Thoracic aorta (tissue), 2 donors: ENCODE measurements at regions not wholly inside any gene's neighbourhood (a gene's known extent, or its start where the extent isn't known, plus 50 kb on each side); places are given as distances from the start of the nearest gene placed in this dataset.

Source experiments
- ATAC-seq: fragments of 150-250 bp; one replicate; pipeline ENCODE4 v1.8.0; 2017; ENCODE audit warnings: low read depth; ENCODE audit not compliant: insufficient number of reproducible peaks, low FRiP score
- DNase-seq: peaks from one replicate; pipeline ENCODE4 v3.0.0-alpha.2; 2020; ENCODE audit warnings: low spot score
- H3K27ac ChIP-seq, 2 donors: fragments of 200-600 bp; sonication (generic); 1 replicate in 1 of 2; 2 replicates in 1 of 2; pipeline ENCODE4 v1.5.1; 2016; ENCODE audit warnings: mild to moderate bottlenecking in 2 of 2, moderate library complexity in 2 of 2
- H3K27me3 ChIP-seq: fragments of 200-600 bp; sonication (generic); replicated peaks from 2 replicates; pipeline ENCODE4 v1.6.0; 2016; ENCODE audit warnings: mild to moderate bottlenecking; ENCODE audit not compliant: insufficient read depth
- H3K36me3 ChIP-seq: fragments of 200-600 bp; sonication (generic); one replicate; pipeline ENCODE4 v1.5.1; 2016
- H3K4me1 ChIP-seq, 2 donors: fragments of 200-600 bp; sonication (generic); 1 replicate in 1 of 2; 2 replicates in 1 of 2; pipeline versions ENCODE4 v1.5.1 to v1.6.0; 2016; ENCODE audit warnings: low read depth in 2 of 2, mild to moderate bottlenecking in 1 of 2; ENCODE audit not compliant: control insufficient read depth in 1 of 2
- H3K4me3 ChIP-seq: fragments of 200-600 bp; sonication (generic); 2 replicates; pipeline ENCODE4 v1.5.1; 2016; ENCODE audit warnings: mild to moderate bottlenecking
- H3K9me3 ChIP-seq: fragments of 200-600 bp; sonication (generic); 2 replicates; pipeline ENCODE4 v1.5.1; 2016
- TF ChIP-seq, protein P1 (sequence below): fragments of 200-600 bp; sonication (generic); IDR thresholded peaks from one replicate; pipeline ENCODE4 v1.5.1; 2019; ENCODE audit warnings: antibody characterized with exemption

DNA sequence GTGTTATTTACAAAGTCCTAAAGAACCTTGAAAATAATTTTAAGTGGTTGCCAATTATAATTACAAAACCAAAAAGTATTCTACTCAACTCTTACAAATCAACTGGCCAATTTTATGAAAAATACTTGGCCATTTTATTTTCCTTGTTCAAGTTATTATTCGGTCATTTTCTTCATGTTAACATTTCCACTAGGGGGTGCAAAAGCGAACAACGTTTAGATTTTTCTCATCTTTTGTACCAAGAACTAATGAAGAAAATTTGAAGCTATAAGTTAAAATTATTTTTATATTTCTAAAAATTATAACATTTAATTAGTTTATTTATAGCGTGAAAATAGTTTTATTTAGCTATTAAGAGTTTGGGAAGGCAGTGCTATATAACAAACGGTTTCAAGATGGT is 1453.3 kb downstream of the MAT2B start:
- Histone ChIP-seq H3K36me3 (no peaks in the 10 kb centered on the region), H3K27me3 (no peaks in the 10 kb centered on the region), H3K4me1 (no peaks in the 10 kb centered on the region), H3K4me3 (no peak overlapping the region), H3K27ac (no peak overlapping the region), H3K9me3 (no peaks in the 10 kb centered on the region)
- DNase-seq (no peak), ATAC-seq (no peak)
- TF ChIP-seq, protein P1, sequence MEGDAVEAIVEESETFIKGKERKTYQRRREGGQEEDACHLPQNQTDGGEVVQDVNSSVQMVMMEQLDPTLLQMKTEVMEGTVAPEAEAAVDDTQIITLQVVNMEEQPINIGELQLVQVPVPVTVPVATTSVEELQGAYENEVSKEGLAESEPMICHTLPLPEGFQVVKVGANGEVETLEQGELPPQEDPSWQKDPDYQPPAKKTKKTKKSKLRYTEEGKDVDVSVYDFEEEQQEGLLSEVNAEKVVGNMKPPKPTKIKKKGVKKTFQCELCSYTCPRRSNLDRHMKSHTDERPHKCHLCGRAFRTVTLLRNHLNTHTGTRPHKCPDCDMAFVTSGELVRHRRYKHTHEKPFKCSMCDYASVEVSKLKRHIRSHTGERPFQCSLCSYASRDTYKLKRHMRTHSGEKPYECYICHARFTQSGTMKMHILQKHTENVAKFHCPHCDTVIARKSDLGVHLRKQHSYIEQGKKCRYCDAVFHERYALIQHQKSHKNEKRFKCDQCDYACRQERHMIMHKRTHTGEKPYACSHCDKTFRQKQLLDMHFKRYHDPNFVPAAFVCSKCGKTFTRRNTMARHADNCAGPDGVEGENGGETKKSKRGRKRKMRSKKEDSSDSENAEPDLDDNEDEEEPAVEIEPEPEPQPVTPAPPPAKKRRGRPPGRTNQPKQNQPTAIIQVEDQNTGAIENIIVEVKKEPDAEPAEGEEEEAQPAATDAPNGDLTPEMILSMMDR: no peak

DNA sequence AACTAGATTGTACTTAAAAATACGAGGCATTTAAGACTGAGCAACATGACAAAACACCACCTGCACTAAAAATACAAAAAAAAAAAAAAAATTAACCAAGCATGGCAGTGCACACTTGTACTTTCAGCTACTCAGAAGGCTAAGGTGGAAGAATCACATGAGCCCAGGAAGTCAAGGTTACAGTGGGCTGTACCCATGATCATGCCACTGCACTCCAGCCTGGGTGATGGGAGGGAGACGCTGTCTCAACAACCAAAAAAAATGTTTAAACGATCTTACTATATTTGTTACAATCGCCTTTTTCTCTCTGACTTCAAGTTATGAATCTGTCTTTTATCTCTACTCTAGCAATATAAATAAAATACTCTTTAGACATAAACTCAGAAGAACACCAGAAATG is 1454.3 kb downstream of the MAT2B start:
- TF ChIP-seq, protein P1: no peak
- no peaks in the 10 kb centered on the region for H3K27me3 ChIP-seq
- H3K27ac ChIP-seq: no peak overlapping the region
- no peaks in the 10 kb centered on the region for H3K4me1 ChIP-seq
- no peaks in the 10 kb centered on the region for H3K36me3 ChIP-seq
- H3K4me3 ChIP-seq: no peak overlapping the region
- no peak for ATAC-seq
- no peaks in the 10 kb centered on the region for H3K9me3 ChIP-seq
- DNase-seq: no peak

DNA sequence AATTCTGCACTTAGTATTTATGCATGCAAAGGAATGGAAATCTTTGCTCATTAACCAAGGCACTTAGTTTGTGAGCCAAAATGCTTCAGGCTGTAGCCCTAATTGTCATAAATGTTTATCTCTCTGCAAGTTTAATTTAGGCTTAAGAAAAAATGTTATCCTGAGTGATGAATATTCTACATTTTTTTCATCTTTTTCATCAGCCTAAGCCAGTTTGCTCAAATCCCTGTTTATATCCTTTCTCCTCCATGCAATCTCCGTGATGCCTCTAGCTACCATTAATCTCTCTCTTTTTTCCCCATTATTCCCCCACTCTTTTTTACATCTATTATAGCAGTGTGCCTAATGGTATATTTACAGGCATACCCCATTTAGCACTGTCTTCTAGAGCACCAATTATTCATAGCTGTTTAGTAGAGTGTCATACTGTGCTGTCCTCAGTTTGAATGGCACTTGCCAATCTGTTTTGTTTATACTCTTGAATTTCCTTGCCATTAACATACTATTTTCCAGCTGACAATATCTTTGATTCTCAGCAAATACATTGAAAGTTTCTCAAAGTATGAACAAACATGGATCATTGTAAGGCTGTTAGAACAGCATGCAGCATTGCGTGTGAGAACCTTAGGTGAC is 1457.0 kb downstream of the MAT2B start:
- Histone ChIP-seq H3K27me3 (no peaks in the 10 kb centered on the region), H3K36me3 (no peaks in the 10 kb centered on the region), H3K9me3 (no peaks in the 10 kb centered on the region), H3K4me3 (no peak overlapping the region), H3K27ac (no peak overlapping the region), H3K4me1 (no peaks in the 10 kb centered on the region)
- TF ChIP-seq, protein P1: no peak
- ATAC-seq (no peak), DNase-seq (no peak)

DNA sequence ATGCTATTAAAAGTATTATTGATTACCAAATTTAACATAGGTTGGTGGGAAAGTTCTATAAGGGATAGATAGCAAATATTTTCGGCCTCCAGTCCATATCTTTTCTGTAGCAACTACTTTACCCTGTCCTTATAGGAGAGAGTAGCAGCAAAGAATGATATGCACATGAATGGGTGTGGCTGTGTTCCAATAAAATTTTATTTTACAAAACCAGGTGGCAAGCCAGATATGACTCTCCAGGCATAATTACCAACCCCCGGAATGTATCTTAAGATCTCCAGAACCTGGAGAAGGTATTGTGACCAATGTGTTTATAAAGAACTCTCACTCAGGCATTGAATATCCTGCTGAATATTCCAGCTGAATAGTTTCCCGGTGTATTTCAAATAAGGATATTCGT is 1461.2 kb downstream of the MAT2B start:
- no peaks in the 10 kb centered on the region for H3K36me3 ChIP-seq
- no peaks in the 10 kb centered on the region for H3K27me3 ChIP-seq
- H3K9me3 ChIP-seq: no peaks in the 10 kb centered on the region
- ATAC-seq: no peak
- TF ChIP-seq, protein P1: no peak
- DNase-seq: no peak
- no peak overlapping the region for H3K4me3 ChIP-seq
- no peak overlapping the region for H3K27ac ChIP-seq
- H3K4me1 ChIP-seq: no peaks in the 10 kb centered on the region

DNA sequence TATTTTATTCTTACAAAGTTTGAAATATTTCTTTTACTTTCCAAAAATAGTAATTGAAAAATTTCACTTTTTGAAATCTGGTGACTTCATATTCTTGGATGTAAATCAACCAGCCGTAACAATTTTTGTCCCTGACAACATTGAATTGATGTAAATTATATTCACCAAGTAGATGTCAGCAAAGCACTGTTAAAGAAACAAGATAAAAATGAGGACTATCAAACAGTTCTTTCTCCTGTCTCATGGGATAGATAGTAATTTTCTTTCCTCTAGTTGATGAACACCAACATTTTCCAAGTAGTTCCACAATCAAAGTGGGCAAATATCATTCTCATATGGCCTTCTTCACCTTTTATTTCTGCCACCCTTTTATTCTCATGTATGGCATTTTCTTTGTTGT is 1461.9 kb downstream of the MAT2B start:
- ATAC-seq (no peak), DNase-seq (no peak)
- H3K4me1 ChIP-seq: no peaks in the 10 kb centered on the region
- no peak overlapping the region for H3K4me3 ChIP-seq
- no peak overlapping the region for H3K27ac ChIP-seq
- H3K27me3 ChIP-seq: no peaks in the 10 kb centered on the region
- no peaks in the 10 kb centered on the region for H3K9me3 ChIP-seq
- TF ChIP-seq, protein P1: no peak
- H3K36me3 ChIP-seq: no peaks in the 10 kb centered on the region
